Stimulated activated CD8-positive, alpha-beta memory T cell treated with anti-CD3 and anti-CD28 coated beads, Interleukin-12 subunit alpha, Interleukin-12 subunit beta, amount 100 ng/mL, for 1 hour (primary cell): ENCODE measurements at regions not wholly inside any gene's neighbourhood (a gene's known extent, or its start where the extent isn't known, plus 50 kb on each side); places are given as distances from the start of the nearest gene placed in this dataset.
"Not testable (repeated sequence)": the region's sequence is repeated elsewhere in the genome, so short reads cannot be mapped to it uniquely, and the experiment has no call there.

Source experiments
- DNase-seq: peaks from one replicate; pipeline ENCODE4 v3.0.0-alpha.2; 2020; ENCODE audit warnings: low read depth

GRCh38 chr7:106713452-106713851 is 52.5 kb upstream of the CCDC71L start:
- DNase-seq = not testable (repeated sequence)

- DNase-seq = not testable (repeated sequence)
Measured at GRCh38 chr7:106714590-106715442, 53.9 kb upstream of the CCDC71L start.

GRCh38 chr7:106715730-106716129 is 54.8 kb upstream of the CCDC71L start:
- DNase-seq = no peak

GRCh38 chr7:106717254-106717954 is 56.4 kb upstream of the CCDC71L start:
- no peak for DNase-seq

GRCh38 chr7:106717955-106718871 is 57.3 kb upstream of the CCDC71L start:
- peak; percentile 57 for DNase-seq

GRCh38 chr7:106720641-106721040 is 59.7 kb upstream of the CCDC71L start:
- DNase-seq = no peak

- DNase-seq = no peak
Measured at GRCh38 chr7:106721816-106722785, 61.1 kb upstream of the CCDC71L start.

- no peak for DNase-seq
Measured at GRCh38 chr7:106723398-106723797, 62.4 kb upstream of the CCDC71L start.

GRCh38 chr7:106729720-106730385 is 68.9 kb upstream of the CCDC71L start:
- no peak for DNase-seq

- DNase-seq = no peak
Measured at GRCh38 chr7:106731187-106731586, 70.2 kb upstream of the CCDC71L start.

GRCh38 chr7:106731646-106732444 is 70.9 kb upstream of the CCDC71L start:
- DNase-seq = no peak

- no peak for DNase-seq
Measured at GRCh38 chr7:106735637-106736036, 74.7 kb upstream of the CCDC71L start.

GRCh38 chr7:106736123-106736507 is 75.2 kb upstream of the CCDC71L start:
- no peak for DNase-seq

- DNase-seq = no peak
Measured at GRCh38 chr7:106736508-106737201, 75.7 kb upstream of the CCDC71L start.

- DNase-seq = no peak
Measured at GRCh38 chr7:106737202-106737562, 76.2 kb upstream of the CCDC71L start.

- DNase-seq = no peak
Measured at GRCh38 chr7:106740806-106741205, 79.8 kb upstream of the CCDC71L start.

- no peak for DNase-seq
Measured at GRCh38 chr7:106744563-106745091, 83.7 kb upstream of the CCDC71L start.

- DNase-seq = not testable (repeated sequence)
Measured at GRCh38 chr7:106747301-106747700, 86.3 kb upstream of the CCDC71L start.

GRCh38 chr7:106747804-106748203 is 86.8 kb upstream of the CCDC71L start:
- no peak for DNase-seq
